GF-D8 (cell line): ENCODE measurements at regions not wholly inside any gene's neighbourhood (a gene's known extent, or its start where the extent isn't known, plus 50 kb on each side); places are given as distances from the start of the nearest gene placed in this dataset.
"Not testable (repeated sequence)": the region's sequence is repeated elsewhere in the genome, so short reads cannot be mapped to it uniquely, and the experiment has no call there.

Source experiments
- DNase-seq: peaks from one replicate; lab custom pipeline; 2025; lab: John Stamatoyannopoulos, UW

DNA sequence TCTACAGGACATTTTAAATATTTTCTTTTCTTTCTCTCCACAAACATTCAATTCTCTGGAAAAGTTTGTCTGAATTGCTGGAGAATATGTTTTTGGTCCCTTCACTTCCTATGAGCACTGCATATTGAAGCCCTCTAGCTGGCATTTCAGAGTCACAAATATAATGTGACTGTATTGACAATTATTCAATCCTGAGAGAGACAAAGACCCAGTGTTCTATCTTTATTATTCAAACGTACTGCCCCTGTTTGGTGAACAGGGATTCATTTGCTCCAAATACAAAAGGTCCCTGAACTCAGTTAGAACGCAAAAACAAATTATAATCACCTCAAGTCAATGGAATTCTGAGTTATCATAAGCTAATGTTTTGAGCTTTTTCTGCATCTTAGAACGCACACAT, 173.1 kb upstream of the CDIN1 start:
- DNase-seq: no peak

DNA sequence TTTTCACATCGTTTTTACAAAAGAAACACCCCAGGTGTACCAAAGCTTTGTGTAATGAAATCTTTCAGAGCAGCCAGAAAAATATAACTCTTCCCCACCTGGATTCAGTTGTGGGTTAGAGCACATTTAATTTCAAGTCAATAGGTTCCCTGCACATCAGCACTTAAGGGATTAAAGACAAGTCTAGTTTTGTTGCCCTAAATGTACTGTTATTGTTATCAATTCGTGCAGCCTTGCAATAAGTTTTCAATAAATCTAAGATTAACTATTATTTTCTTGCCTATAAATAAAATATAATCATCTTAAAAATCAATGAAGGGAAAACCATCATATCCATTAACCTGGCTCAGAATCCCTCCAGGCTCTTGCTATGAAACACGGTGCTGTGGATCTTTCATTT, 172.5 kb upstream of the CDIN1 start:
- no peak for DNase-seq

DNA sequence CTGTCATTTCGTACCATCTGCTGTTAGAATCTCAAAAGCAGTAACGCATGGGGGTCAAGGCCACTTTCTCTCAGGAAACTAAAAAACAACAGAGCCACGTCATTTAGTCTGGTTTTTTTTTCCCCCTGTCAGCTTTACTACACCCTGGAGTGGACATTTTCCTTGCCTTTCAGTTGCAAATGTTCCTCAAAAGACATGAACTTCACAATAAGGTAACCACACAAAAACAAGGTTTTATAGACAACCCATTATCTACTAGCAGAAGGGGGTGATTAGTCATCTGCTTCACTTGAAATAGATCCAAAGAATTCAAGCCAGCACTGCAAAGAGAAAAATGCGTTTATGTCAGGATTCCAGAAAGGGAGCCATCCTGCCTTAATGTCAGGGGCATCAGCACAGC, 171.8 kb upstream of the CDIN1 start:
- no peak for DNase-seq

DNA sequence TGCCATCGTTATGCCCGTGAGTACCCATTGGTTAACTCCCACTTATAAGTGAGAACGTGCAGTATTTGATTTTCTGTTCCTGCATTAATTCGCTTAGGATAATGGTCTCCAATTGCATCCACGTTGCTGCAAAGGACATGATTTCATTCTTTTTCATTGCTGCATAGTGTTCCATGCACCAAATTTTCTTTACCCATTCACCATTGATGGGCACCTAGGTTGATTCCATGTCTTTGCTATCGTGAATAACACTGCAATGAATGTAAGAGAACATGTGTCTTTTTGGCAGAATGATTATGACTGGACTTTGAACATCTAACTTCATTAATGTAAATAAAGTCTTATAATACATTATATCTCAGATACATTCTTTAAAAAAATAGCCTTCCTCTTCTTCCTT, 169.6 kb upstream of the CDIN1 start:
- no peak for DNase-seq

DNA sequence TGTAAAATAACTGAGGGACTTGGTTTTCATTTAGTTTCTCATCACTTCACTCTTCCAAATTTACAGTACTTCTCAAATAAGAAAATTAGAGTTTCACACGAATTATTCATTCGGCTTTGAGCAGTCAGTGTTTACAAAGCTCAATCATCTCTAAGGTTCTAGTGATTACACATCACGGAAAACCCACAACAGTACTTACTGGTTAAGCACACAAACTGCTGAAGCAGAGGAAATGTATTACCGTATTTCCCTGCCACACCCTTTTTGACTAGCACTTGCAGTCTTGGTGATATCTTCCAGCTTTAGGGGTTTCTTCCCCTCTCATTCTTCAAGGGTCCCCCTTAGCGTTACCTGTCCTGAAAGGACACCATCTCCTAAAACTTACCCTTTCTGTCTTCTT, 164.8 kb upstream of the CDIN1 start:
- no peak for DNase-seq

DNA sequence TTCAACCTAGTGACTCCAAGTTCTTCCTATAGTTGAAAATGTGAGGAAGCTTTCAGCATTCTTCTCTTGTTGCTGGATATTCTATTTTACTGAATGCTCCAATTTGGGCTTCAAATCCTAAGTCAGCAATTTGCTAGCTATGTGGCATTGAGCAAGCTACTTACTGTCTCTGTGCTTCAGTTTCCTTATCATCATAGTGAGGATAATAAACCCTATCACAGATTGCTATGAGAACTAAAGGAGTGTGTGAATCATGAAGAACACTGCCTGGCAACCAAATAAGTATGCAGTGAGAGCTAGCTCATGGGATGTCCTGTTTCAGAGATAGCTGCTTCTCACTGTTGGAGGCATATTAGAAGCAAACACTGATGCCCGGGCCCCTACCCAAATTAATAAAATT, 163.8 kb upstream of the CDIN1 start:
- no peak for DNase-seq

DNA sequence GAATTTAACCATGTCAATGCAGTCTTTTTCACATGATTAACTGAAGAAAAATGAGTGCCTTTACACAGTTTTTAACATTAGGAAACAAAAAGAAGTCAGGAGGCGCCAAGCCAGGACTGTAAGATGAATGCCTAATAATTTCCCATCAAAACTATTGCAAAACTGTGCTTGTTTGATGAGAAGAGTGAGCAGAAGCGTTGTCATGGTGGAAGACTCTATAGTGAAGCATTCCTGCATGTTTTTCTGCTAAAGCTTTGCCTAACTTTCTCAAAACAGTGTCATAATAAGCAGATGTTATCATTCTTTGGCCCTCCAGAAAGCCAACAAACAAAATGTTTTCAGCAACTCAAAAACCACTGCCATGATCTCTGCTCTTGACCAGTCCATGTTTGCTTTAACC, 156.8 kb upstream of the CDIN1 start:
- DNase-seq: no peak

DNA sequence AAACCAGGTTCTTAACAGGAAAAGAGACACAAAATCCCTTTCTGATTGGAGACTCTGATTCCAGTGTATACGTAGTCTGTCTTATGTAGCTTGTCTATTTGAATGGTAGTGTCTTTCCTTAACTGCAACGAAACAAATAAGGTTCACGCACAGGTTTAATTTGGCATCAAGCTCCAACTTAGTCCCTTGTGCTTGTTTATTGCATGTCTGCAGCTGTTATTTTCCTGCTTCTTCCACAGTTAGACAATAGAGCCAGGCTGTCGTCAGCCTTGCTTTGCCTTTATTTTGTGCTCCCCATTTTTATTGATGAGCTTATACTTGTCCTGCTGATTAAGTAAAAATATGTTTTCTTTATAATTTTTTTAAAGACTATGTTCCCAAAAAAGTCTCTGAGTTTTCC, 152.7 kb upstream of the CDIN1 start:
- no peak for DNase-seq

DNA sequence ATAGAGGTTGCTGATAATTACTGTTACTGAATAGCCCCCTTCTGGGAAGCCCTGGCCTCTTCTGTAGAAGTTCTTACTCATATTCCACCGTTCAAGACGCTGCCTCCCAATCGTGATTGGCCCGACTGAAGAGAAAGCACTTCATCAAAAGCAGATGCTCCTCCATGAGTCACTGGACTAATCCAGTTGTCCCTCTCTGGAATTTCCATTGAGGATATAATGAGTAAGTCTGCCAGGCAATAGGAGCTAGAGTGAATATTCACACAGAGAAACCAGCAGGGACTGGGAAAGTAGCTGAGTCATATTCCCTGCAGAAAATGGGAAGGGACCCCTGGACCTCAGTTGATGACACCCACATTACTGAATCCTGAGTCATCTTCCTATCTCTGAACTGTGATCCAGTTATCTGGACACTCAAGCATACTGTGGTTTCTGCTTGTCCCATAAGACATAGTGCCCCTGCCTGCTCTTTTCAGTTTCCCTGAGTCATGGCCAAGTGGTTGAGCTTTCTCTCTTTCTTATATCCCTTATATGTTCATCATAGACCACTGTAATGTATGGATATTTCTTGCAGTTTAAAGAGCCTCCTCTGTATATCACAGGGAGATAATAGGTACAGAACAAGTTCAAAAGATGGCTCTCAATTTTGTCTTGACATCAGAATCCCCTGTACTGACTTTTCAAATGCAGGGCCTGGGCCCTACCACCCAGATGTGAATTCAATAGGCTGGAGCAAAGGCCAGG, 151.2 kb upstream of the CDIN1 start:
- DNase-seq: no peak

DNA sequence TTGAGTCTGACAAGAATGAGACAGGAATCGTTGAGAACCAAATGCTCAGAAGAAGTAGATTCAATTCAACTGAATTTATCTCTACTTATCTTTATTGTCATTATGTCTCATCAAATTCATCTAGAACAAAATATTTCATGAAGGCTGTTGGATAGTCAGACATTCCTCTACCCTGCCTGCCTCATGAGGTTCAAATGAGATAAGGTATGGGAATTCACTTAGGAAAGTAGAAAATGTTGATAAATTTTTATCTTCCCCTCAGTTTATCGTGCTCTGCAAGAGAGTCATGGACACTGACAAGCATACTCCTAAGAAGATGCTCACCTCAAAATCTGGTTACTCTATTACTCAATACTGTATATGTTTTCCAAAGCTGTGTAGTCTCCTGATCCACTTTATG, 149.7 kb upstream of the CDIN1 start:
- DNase-seq: no peak

DNA sequence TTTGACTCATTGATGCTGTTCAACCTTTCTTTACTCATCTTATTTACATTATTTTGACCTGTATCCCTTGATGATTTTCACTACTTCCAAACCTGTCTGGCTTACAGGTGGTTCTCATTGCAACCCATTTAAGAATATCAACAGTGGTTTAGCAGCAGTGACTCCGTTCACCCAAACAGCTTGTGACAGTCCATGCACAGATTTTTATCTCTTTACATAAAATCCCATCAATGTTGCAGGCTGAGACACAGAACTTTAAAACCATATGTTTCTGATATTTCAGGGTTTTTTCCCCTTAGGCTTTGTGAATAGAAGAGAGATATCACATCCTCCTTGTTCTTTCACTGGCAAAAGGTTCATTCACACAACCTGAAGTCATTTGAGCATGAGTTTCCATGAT, 149.1 kb upstream of the CDIN1 start:
- no peak for DNase-seq

DNA sequence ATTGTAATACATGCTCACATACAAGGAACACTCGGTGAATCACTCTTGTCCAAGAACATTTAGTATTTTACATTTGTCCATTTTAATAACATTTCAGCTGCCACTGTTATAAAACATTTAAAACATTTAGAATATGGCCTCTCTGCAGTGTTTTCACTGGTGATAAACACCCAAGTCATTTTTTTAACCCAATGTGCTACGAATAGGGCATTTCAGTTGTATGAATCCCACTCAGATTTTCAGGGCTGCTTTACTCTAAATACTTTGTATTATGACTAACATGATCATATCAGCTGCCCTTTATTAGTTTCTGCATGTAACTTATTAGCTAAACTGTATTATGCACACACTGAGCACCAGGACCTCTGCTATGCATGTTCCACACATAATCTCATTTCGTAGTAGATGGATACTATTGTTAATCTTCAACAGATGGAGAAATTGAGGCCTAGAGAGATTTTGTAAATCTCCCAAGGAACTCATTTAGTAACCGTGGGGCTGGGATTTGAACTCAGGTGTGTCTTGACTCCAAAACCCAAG, 148.6 kb upstream of the CDIN1 start:
- DNase-seq: no peak

DNA sequence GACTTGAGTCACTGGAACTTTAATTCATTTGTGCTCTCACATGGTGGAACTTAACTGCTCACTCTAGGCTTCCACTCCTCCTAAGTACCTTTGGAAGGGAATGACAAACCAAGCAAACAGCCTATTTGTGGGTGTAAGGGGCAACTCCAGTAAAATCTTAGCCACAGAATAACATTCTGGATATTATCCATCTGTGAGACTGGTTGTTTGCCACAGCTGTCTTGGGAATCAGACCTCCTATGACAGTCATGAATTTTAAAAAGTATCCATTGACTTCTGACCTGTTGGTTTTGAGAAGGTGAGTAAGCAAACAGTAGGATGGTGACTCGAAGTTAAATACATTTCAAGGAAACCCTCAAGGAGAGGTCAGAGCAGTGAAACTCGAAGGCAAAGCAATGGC, 147.3 kb upstream of the CDIN1 start:
- no peak for DNase-seq

DNA sequence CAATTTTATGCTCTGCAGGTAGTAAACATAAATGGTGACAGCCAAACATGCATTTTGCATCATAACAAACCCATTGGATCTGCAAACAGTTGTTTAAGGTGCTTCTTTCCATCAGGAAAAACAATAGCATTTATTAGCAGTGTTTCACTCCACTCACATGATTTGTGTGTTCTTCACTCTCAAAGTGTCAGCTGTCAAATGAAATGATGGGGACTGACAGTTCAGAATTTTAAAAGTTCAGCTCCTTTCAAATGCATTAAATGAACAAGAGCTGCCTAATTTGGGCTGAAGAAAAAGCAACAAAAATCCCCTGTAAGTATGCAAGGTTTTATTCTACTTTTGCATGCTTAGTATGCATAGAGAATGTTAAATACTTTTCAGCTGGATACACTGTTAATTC, 145.2 kb upstream of the CDIN1 start:
- no peak for DNase-seq

DNA sequence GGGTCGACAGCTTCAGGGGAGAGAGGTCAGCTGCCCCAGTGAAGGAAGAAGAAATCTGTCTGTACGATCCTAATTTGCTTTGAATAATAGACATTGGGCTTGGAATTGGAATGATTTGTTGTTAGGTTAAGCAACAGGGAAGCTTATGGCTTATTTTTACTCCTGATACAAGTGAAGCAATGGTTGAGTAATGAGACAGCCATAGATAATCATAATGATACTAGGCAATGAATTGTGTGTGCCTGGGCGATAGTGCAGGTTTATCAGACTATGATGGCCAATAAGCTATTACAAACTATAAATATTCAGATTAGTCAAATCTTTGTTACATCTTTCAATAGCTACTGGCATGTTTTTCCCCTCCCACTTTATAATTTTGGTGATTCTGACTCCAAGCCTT, 140.9 kb upstream of the CDIN1 start:
- DNase-seq: no peak

DNA sequence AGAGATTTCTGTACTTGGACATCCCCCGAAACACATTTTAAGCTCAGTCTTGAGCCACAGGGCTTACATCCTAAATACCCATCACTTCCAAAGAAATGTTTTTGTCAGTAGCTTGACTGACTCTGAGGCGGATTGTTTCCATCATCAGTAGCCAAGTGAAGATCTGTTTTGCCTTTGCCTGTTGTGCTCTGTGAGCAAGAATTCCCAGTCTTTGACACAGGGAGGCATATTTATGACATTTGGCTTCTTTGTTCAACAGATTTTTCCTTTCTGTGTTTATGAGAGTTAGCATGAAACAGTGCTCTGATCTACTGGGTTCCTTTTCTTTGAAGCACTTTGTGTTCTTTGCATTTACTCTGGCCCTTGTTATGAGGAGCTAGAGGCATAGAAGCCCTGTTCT, 132.1 kb upstream of the CDIN1 start:
- no peak for DNase-seq

DNA sequence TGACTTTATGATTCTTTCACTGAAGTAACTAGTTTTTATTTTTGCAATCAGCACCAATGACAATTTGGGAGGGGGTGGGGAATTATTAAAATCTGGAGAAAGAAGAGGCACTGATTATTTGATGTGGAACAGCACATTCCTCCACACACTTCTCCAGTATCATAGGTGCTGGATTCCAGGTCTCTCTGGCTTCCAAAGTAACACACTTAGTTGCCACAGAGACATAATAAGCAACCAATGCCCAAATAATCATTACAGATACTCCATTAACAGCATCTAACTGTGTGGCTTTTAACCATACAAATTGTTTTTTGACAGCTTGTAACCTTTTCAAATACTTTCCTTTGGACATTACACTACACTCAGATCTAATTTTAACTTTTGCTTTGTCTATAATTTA, 131.0 kb upstream of the CDIN1 start:
- DNase-seq: no peak

DNA sequence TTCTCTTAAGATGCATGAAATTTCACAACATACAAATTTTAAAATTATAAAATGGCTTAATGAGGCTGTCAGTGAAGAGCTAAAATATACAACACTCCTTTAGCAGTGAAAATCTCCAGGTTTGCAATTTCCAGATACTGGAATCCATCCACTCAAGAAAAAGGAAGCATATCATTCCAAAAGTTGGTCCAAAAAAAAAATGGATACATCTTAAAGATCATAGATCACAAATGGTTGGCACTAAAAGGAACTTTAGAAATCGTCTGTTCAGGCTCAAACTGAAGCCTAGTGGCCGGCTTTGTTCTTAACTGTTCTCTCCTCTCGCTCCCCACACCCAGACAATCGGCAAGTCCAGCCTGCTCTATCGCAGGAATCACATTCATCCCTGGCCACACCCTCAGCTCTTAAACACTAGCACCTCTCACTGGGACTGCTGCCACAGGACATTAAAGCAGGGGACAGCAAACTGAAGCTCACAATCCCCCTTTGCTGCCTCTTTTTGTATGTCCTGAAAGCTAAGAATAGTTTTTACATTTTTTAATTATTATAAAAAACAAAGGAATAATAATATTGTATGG, 130.3 kb upstream of the CDIN1 start:
- no peak for DNase-seq

DNA sequence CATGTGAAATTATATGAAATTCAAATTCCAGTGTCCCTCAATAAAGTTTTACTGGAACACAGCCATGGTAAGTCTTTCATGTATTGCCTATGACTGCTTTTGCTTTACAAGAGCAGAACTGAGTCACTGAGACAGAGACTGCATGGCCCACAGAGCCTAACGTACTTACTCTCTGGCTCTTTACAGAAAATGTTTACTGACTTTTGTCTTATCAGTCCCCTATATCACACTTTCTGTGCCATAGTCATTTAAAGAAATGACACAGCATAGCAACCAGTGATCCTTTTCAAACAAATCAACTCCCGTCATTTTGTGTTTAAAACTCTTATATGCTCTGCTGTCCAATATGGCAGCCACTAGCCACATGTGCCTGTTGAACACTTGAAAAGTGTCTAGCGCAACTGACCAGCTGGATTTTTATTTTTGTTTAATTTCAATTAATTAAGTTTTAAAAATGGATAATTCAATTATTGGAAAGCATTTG, 129.7 kb upstream of the CDIN1 start:
- DNase-seq: no peak

DNA sequence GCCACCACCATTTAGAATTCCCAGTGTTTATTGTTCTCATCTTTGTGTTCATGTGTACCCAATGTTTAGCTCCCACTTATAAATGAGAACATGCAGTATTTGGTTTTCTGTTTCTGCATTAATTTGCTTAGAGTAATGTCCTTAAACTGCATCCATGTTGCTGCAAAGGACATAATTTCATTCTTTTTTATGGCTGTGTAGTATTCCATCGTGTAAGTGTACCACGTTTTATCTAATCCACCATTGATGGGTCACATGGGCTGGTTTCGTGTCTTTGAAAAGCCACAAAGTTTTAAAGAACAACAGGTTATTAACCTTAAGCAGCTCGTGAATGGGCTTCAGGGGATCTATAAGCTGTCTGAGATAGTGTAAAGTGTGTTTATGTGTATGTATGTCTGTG, 125.2 kb upstream of the CDIN1 start:
- DNase-seq: not testable (repeated sequence)

DNA sequence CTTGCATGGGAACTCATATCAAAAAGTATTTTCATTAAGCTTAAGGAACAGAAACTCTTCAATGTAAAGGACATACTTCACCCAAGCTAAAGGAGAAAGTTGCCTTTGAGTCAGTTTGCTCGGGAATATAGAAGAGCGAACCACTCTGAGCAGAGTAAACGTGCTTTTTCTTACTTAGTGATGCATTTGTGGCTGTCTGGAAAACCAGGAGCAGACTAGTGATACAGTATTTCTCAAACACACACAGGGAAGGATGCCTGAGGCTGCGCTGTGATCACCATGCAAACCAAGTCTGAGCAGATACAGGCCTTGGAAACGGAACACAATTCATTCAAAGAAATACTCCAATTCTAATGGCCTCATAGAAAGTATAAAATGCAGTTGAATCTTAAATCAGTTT, 121.0 kb upstream of the CDIN1 start:
- DNase-seq: no peak

DNA sequence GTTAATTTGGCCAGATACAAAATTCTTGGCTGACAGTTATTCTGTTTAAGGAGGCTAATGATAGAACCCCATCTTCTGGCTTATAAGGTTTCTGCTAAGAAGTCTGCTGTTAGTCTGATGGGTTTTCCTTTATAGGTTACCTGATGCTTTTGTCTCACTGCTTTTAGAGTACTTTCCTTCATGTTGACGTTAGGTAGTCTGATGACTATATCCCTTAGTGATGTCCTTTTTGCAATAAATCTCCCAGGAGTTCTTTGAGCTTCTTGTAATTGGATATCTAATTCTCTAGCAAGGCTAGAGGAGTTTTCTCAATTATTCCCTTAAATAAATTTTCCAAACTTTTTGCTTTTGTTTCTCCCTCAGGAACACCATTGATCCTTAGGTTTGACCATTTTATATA, 114.1 kb upstream of the CDIN1 start:
- no peak for DNase-seq

DNA sequence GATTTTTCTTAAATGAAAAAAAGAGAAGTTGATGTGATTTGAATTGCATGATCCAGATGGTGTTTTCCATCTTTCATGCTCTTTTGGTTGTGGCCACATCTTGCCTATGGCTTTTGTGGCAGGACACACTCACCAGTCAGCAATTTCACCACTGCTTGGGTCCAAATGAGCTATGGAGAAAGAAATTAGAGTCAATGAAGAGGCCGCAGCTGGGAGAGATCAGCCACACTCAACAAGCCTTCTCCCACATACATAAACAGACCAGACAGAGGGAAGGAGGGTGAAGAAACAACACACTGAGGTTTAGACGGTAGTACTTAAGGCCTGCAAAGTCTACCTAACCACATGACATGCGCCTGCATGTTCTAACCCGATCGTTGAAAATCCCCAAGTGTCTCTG, 110.7 kb upstream of the CDIN1 start:
- DNase-seq: no peak
